Stimulated activated CD8-positive, alpha-beta memory T cell treated with anti-CD3 and anti-CD28 coated beads, Interleukin-4, amount 100 ng/mL, for 4 hours (primary cell): ENCODE measurements at regions not wholly inside any gene's neighbourhood (a gene's known extent, or its start where the extent isn't known, plus 50 kb on each side); places are given as distances from the start of the nearest gene placed in this dataset.

Experiments
- DNase-seq, 2 donors: peaks; one replicate each; pipeline ENCODE4 v3.0.0-alpha.2; 2020; ENCODE audit warnings: low read depth in 2 of 2, low spot score in 1 of 2

DNA sequence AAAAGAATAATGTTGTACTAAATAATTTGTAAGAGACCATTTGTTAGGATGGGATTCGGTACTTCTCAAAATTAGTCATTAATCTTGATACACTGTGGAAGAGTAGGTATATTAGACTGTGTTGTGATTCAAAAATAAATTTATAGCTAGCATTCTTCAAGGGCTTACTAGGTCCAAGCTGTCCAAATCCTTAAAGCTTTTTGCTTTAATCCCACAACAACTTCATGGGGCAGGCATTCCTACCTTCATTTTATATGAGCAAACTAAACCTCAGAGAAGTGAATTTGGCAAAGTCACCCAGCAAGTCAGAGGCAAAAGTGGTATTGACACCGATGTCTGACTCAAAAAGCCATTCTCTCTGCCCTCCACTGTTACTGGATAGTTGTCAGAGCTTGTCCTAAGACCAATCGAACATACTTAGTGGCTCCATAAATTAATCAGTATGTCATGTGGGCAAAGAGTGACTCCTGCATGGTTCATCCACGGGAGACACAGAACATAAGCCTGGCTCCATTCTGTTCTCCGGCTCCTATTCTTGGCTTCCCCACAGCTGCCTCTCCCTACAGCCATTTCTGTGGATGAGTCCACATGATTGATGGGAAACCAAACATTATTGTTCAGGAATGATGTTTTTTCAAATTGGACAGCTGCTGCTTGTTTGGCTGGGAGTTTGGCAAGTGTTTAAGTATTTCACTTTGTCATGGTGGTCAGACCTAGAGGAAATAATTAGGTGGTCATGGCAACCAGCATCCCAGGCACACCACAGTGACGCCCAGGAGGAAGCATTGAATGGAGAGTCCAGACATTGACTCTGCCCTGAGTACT is 133.4 kb upstream of the FGGY start:
- DNase-seq: no peak

DNA sequence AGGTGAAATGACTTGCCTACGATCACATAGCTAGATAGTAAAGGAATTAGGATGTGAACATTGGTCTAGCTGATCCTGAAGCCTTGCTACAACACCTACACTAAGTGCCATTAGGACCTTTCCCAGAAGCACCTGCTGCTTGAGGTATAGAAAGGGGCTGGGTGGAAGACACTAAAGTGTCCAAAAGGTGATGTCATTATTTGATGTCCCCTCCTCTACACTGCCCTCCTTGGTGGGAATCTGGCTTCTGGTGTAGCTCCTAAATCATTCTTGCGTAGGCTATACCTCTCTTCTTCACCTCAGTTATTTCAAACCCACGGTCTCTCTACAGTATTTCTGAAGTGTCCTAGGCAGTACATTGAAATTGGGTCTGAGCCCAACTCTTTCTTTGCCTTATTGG is 132.5 kb upstream of the FGGY start:
- DNase-seq: no peak

DNA sequence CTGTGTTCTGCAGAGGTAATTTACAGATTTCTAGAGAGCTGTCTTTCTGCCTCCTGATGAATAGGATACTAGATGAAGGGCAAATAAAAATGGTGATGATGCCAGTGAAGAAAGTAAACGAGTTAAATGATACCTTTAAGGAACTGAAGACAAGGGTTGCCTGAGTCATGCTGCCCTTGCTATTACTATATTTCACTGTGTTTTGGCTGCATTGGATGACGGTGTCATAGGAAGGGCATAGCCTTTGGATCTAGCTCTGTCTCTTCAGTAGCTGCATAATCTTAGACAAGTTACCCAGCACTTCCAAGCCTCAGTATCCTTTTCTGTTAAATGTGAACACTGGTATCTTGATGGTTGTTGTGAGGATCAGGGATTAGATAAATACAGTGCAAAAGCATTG is 131.5 kb upstream of the FGGY start:
- no peak for DNase-seq

DNA sequence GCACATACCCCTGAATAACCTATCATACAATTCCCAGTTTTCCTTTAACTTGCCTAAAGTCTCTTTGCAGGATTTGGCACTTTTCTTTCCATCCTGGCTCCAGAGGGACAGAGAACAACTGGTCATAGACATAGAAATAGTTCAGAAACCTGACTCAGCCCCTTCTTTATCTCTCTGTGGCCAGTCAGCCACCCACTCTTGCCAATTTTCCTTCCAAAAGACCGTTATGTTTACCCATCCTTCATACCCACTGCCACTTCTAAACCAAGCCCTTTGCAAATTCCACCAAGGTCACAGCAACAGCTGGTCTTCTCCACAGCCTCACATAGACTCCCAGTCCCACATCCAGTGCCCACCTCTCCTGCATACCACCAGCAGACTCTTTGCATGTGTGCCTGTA is 127.2 kb upstream of the FGGY start:
- DNase-seq: no peak

DNA sequence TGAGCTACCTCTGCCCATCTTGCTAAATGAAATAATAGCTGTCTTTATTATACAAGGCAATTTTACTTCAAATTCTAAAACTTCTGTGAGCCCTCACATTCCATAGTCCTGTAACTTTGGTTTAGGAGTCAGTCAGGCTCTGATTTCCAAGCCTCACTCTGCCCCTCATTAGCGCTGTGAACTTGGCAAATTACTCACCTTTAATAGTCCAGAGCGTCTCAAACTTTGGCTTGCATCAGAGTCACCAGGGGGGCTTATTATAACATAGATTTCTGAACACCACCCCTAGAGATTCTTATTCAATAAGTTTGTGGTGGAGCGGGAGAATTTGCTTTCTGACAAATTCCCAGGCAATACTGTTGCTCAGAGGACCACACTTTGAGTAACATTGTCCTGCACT is 126.2 kb upstream of the FGGY start:
- DNase-seq: no peak

DNA sequence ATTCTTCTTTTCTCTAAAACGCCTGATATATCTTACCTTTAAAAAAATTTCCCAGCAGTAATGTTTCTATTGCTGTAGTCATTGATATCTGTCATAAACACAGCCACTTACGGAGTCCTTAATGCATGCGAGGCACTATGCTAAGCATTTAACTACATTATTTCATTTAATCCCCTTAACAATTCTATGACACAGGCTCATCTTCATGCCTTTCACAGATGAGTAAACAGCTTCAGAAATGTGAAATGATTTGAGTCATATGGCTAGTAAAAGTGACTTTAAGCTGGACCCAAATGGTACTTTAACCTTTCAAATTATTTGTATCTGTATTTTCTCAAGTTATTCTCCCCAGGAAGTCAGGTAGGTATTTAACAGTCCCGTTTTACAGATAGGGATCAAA is 125.1 kb upstream of the FGGY start:
- no peak for DNase-seq

DNA sequence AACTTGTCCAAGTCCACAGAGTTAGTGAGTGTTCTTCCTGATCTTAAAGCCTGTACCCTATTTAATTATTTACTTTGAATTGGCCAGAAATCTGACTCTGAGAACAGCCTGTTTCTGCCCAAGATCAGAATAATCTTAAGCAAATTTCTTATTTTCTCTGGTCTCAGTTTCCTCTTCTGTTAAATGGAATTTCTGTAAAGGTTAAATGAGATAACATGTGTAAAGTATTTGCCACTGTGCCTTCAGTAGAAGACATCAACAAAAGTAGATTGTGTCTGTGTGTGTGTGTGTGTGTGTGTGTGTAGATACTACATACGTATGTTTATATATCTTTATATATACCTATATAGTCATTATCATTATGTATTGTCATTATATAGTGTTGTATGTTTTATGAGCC is 124.2 kb upstream of the FGGY start:
- no peak for DNase-seq

DNA sequence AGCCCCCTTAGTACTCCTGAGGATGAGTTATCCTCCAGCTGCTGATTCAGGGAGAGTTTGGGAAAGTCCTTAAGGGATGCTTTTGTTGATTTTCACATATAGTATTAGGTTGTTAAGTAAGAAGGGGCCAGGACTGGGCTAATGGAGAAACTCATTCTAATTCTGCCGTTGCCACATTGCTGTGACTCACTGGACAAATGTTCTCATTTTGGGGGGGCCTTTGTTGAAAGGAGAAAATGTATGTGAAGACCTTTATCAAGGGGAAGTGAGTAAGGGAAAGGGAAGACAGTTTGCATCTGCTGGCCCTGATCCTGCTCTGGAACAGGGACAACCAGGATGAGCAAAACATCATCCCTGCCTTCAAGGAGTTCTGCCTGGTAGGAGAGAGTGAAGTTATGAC is 123.2 kb upstream of the FGGY start:
- no peak for DNase-seq

DNA sequence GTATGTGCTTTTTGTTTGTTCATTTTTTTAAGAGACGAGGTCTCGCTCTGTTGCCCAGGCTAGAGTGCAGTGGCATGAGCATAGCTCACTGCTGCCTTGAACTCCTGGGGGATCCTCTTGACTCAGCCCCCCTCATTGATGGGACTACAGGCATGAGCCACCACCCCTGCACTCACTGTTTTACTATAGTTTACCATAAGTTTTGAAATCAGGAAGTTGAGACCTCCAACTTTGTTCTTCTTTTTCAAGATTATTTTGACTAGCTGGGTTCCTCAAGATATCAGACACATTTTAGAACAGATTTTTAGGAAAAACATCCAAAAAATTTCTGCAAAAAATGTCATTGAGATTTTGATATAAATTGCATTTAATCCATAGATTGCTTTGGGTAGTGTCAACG is 120.4 kb upstream of the FGGY start:
- DNase-seq: no peak

DNA sequence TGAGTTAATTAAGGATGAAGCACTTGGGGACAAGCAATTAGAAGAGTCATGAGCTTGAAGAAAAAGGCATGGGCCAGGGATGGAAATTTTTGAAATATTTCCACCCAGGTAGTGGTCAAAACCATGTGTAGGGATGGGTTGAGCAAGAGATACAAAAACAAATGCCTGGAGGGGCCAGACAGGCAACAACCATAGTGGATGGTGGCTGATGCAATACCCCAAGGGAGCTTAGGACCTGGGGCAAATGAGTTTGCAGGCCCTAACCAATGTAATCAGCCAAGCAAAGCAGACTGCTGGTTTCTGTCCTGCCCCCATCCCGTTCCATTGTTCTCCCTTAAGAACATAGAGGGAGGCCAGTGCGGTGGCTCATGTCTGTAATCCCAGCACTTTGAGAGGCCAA is 119.1 kb upstream of the FGGY start:
- DNase-seq: no peak

DNA sequence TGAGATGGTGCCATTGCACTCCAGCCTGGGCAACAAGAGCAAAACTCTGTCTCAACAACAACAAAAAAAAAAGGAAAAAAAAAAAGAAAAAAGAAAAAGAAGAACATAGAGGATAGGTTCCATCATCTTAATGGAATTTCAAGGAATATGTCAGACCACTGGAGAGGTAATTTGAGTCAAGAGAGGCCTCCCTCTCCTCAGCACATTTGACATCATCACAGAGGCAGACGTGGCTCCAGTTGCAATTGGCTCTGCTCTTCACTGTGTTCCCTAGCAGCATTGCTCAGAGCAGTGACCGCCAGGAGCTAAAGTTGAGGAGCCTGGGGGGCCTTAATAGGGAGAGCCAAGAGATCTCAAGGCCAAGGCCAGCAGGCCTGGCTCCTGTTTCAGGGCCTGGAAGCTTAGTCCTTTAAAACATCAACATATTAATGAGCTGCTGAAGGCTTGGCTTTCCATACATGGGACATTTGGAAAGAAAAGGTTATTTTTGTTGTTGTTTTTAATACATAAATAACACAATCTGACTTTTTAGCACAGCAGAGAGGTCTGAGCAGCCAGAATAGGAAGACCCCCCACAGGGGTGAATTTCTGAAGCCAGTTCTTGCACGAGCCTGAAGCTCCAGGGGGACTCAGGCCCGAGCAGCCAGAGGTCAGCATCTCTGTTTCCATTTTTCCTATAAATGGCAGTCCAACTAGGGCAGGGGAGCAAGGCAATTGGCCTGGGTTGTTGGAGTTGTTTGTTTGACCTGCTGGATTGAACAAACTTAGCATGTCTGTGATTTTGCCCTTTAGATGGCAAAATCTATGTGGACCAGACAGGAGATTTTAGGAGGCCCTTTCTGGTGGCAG is 118.3 kb upstream of the FGGY start:
- DNase-seq: no peak

DNA sequence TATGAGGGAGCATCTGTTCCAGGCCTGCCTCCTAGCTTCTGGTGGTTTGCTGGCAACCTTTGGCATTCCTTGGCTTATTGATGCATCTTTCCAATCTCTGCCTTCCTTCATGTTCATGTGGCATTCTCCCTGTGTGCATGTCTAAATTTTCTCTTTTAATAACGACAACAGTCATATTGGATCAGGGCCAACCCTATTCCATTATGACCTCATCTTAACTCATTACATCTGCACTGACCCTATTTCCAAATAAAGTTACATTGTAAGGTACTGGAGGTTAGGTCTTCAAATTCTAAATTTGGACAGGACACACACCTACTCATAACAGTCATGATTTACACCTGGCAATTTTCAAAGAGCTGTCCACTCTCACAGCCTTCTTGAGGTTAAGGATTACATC is 117.2 kb upstream of the FGGY start:
- no peak for DNase-seq

DNA sequence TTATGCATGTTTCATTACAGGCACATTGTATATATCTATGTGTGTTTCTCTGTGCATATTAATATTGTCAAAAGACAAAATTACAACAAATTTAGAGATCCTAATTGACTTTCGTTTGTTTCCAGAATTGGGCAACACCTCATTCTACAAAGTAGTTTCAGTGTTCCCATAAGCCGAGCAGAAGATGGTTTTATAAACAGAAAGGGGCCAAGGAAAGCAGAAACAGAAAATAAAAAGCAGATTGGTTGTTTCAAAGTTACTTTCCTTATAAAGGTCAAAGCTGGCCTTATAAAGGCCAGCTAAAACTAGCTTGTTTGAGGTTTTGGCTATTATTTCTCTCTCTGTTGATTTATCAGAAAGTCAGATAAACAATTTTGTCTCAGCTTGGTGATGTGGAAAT is 116.2 kb upstream of the FGGY start:
- DNase-seq: no peak

DNA sequence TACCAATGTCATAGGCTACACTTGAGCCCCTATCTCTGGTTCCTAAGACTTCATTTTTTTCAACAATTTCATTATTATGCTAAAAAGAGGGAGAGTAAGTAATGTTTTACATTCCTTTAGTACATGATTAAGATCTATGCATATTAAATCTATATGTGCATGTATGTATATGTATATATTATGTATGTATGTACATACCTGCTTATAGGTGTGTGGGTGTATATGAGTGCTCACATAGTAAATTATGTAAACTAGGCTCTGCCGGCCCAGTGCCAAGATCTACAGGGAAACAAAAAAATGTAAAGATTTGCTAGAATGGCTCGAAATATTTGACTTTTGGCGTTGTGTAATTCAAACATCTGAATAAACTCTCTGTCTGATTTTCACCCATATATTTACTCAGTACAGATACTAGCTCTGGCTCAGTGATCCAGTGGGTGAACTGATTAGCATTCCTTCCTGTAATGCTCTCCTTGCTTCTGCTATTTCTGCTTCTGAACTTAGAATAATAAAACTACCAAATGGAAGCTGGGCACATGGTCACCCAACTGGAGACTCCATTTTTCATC is 113.1 kb upstream of the FGGY start:
- no peak for DNase-seq

DNA sequence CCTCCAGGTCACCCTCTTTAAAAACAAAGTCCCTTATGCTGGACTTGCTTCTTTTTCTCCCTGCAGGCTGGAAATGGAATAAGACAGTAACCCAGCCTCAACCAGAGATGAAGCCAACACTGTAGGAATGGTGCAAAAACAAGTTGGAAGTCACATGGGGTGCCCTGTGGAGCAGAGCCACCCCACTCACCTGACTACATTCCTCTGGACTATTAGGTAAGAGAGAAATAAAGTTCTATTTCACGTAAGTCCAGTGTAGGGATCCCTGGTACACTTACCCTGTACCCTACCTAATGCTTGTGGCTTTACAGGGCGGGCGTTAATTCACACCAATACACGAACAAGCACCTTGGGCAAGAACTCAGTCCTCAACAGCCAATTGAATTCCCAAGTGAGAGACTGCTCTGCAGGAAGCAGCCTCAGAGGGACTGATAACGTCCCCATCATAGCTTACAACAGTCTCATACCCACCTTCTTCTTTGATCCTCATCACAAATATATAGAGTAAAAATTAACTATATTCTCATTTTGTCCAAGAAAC is 112.5 kb upstream of the FGGY start:
- DNase-seq: no peak

DNA sequence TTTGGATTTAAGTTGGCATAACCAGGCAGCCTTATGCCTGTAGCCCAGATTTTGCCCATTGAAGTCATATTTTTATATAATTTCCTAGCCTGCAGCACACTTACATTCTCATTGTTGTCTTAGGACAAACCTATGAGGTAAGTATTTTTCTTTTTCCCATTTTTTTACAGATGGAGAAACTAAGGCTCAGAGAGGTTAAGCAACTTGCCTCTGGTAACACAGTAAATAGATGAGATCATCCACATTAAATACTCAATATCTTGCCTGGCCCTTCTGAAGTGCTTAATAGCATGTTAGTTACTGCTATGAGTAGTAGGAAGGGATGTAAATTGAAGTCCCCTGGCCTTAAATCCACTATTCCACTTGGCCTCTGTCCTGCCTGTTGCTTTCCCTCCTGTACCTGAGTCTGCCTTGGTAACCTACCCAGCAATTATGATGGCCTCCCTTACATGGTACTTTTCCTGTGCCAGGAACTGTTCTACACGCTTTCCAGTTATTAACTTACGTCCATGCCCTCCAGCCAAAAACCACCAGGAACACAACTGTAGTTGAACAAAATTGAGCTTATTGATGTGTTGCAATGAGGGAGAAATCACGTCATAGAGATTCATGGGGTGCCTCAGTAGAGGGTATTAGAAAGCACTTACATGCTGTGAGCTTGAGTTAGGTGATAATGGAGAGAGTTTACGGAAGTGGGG is 111.6 kb upstream of the FGGY start:
- DNase-seq: no peak

DNA sequence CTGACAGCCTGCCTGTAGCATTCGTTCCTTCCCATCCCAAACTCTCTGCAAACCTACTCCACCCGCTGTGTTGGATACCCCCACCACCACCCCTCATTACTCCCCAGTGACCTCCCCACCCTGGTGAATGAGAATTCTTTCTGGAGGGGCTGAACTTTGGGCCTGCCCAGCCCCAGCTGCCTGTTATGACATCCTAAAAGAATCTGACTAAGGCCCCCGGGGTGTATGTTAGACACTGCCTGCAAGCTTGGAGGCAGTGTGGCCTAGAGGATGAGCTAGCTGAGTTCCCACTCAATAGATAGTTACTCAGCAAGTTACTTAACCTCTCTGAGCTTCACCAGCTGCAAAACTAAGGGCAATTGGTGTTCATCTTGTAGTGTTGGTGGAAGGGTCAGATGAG is 110.2 kb upstream of the FGGY start:
- DNase-seq: no peak

DNA sequence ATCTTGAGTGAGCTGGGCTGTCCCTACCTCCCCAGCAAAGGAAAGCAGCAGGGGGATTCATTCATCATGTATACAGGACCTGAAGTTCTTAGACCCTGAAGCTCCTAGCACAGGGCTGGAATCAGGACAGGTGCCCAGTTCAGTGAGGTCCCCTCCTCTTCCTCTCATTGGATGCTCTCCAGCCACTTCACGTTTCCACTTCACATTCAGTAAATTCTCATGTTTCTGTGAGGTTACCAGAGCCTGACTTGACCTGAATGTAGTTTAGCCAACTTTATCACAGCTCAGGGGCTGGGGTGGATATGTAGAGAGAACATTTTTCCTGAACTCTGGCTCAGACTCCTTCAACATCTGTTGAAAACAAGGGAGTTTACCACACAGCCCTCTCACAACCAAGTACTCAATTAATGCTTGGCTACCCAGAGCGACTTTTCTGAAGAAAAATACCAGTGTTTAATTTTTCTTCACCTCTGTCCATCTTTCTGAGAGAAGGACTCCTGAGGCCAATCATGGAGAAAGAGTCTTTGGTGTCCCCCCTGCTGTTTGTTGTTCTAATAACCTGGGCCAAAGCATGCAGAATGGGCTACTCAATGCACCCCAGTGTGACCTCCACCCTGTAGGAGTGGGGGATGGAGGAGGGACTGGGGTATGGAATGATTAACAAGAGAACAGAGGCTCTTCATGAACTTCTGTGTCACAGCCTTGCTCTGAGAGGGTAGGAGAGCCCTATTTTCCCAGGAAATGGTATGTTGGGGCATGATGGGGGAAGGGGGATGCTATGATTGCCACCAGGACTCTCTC is 108.3 kb upstream of the FGGY start:
- no peak for DNase-seq

DNA sequence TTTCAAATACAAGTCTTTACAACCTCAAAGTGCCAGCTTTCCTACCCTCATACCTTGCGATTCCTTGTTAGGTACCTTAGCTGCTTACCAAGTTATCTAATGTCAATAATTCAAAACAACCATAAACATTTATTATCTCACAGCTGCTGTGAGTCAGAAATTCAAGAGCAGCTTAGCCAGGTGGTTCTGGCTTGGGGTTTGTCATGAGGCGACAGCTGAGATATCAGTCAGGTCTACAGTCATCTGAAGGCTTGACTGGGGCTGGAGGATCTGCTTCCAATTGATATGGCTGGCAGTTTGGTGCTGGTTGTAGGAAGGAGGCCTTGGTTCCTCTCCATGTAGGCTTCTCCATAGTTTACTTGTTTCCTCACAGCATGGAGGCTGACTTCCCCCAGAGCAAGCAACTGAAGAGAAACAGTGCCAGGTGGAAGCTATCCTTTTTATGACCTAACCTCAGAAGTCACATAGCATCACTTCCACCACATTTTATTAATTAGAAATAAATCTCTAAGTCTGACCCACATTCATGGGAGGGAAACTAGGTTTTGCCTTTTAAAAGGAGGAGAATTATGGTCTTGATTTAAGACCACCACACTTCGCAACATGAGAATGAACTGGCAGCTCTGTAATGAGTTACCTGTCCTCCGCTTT is 103.3 kb upstream of the FGGY start:
- DNase-seq: no peak

DNA sequence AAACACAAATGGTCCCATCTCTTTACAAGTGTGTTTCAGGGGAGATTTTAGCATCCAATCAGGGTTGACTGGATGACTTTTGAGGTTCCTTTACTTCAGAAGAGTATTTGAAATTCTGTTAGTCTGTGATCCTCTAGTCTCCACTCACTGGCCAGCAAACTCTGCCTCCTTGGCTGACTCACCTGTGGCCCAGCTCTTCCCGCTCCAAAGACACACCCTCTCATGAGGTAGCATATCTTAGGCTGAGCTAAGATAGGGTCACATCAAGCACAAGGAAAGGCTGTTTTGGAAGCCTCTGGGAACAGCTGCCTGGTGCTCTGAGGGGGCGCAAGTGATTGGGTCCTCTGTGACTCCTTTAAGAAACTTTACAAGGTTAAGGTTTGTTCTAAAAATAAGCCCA is 102.3 kb upstream of the FGGY start:
- DNase-seq: no peak
